Posterior cingulate gyrus (tissue), 11 donors: ENCODE measurements at regions not wholly inside any gene's neighbourhood (a gene's known extent, or its start where the extent isn't known, plus 50 kb on each side); places are given as distances from the start of the nearest gene placed in this dataset.

Experiments
- DNase-seq, 10 donors: peaks; one replicate each; pipeline versions ENCODE4 v3.0.0 to v3.0.0-alpha.2; 2020 to 2021; ENCODE audit warnings: mixed read lengths in 3 of 10
- intact Hi-C: fragments of 100-400 bp; cut with DNase I; formaldehyde crosslinking; loops from one replicate; pipeline ENCODE4 v1.15.1; 2023

- intact Hi-C loops = no loop called here
- no peak for DNase-seq
Measured at GRCh38 chr4:163941221-163941905, 446.9 kb downstream of the TMA16 start.

- intact Hi-C loops = no loop called here
- DNase-seq = peak in 3 of 10 donors; percentile 37 to 72 (median 64)
Measured at GRCh38 chr4:163948920-163949455, 454.5 kb downstream of the TMA16 start.

GRCh38 chr4:163949976-163950601 lies 455.6 kb downstream of the TMA16 start:
- DNase-seq = peak in 3 of 10 donors; percentile 53 to 79 (median 55)
- intact Hi-C loops = no loop called here

GRCh38 chr4:163955288-163955687 lies 460.8 kb downstream of the TMA16 start:
- DNase-seq = no peak
- intact Hi-C loops = no loop called here

GRCh38 chr4:163958751-163959150 lies 464.3 kb downstream of the TMA16 start:
- no peak for DNase-seq
- intact Hi-C loops = no loop called here

- intact Hi-C loops = no loop called here
- DNase-seq = no peak
Measured at GRCh38 chr4:163959932-163960331, 465.4 kb downstream of the TMA16 start.

GRCh38 chr4:163966612-163967011 lies 472.1 kb downstream of the TMA16 start:
- intact Hi-C loops = no loop called here
- DNase-seq = no peak

- intact Hi-C loops = no loop called here
Measured at GRCh38 chr4:163967263-163967662, 472.8 kb downstream of the TMA16 start.

GRCh38 chr4:163967710-163968109 lies 473.2 kb downstream of the TMA16 start:
- intact Hi-C loops = no loop called here
- DNase-seq = no peak

More at GRCh38 chr4:163967263-163967662, 472.8 kb downstream of the TMA16 start:
- no peak for DNase-seq

GRCh38 chr4:163969291-163969690 lies 474.8 kb downstream of the TMA16 start:
- no peak for DNase-seq
- intact Hi-C loops = no loop called here

GRCh38 chr4:163976588-163976987 lies 482.1 kb downstream of the TMA16 start:
- DNase-seq = no peak
- intact Hi-C loops = no loop called here

- no peak for DNase-seq
- intact Hi-C loops = no loop called here
Measured at GRCh38 chr4:163988391-163988790, 493.9 kb downstream of the TMA16 start.

- intact Hi-C loops = no loop called here
- DNase-seq = peak in 1 of 10 donors; percentile 49
Measured at GRCh38 chr4:163988865-163989264, 494.4 kb downstream of the TMA16 start.

GRCh38 chr4:163991298-163991865 lies 496.9 kb downstream of the TMA16 start:
- DNase-seq = no peak
- intact Hi-C loops = no loop called here

- intact Hi-C loops = no loop called here
- DNase-seq = no peak
Measured at GRCh38 chr4:164009435-164009834, 514.9 kb downstream of the TMA16 start.

- no peak for DNase-seq
- intact Hi-C loops = loop anchor here (2.0 kb wide), 1 partner anchor 455 kb away; no protein-coding TSS in a partner anchor
Measured at GRCh38 chr4:164011791-164012190, 517.3 kb downstream of the TMA16 start.

GRCh38 chr4:164012396-164013027 lies 518.0 kb downstream of the TMA16 start:
- peak in 3 of 10 donors; percentile 29 to 84 (median 47) for DNase-seq
- intact Hi-C loops = loop anchor here (2.0 kb wide), 1 partner anchor 456 kb away; no protein-coding TSS in a partner anchor

GRCh38 chr4:164021947-164022346 lies 527.5 kb downstream of the TMA16 start:
- DNase-seq = no peak
- intact Hi-C loops = no loop called here

- intact Hi-C loops = no loop called here
Measured at GRCh38 chr4:164023214-164023613, 528.7 kb downstream of the TMA16 start.

GRCh38 chr4:164027805-164028204 lies 533.3 kb downstream of the TMA16 start:
- no peak for DNase-seq
- intact Hi-C loops = no loop called here

More at GRCh38 chr4:164023214-164023613, 528.7 kb downstream of the TMA16 start:
- no peak for DNase-seq

GRCh38 chr4:164039482-164039881 lies 545.0 kb downstream of the TMA16 start:
- intact Hi-C loops = no loop called here
- no peak for DNase-seq
